H1 (cell line): ENCODE measurements at regions not wholly inside any gene's neighbourhood (a gene's known extent, or its start where the extent isn't known, plus 50 kb on each side); places are given as distances from the start of the nearest gene placed in this dataset.

Experiments
- CTCF ChIA-PET: fragments of 300-600 bp; sonication (Branson Sonifier 250); formaldehyde crosslinking; loops from one replicate; lab custom pipeline; 2021; ENCODE audit not compliant: partially characterized antibody; lab: Charles Lee
- POLR2A ChIA-PET: fragments of 300-600 bp; sonication (Branson Sonifier 250); formaldehyde crosslinking; loops from one replicate; lab custom pipeline; 2021; ENCODE audit warnings: inconsistent platforms; ENCODE audit not compliant: partially characterized antibody; lab: Charles Lee
- DNase-seq, 2 experiments: peaks; one replicate each; pipeline versions ENCODE4 v3.0.0 to v3.0.0-alpha.2; 2010 to 2022; ENCODE audit warnings: low spot score in 2 of 2, low read depth in 1 of 2, mixed read lengths in 1 of 2
- FAIRE-seq: peaks from 2 replicates; lab custom pipeline; 2011; peaks lifted over from hg19 to GRCh38; lab: Jason Lieb, UNC
- H2AFZ ChIP-seq: 2 replicates; pipeline ENCODE4 v1.8.1; 2012; ENCODE audit warnings: low read length, inconsistent platforms
- H2AK5ac ChIP-seq: 2 replicates; pipeline ENCODE4 v1.6.1; 2013; ENCODE audit warnings: low read depth, low read length
- H2BK120ac ChIP-seq: replicated peaks from 2 replicates; pipeline ENCODE3; 2013; ENCODE audit warnings: low read depth, low read length, inconsistent platforms
- H2BK12ac ChIP-seq: 2 replicates; pipeline ENCODE4 v1.6.1; 2013; ENCODE audit warnings: low read depth, low read length
- H2BK15ac ChIP-seq: 2 replicates; pipeline ENCODE4 v1.6.1; 2013; ENCODE audit warnings: low read length
- H2BK20ac ChIP-seq: 2 replicates; pipeline ENCODE4 v1.6.1; 2013; ENCODE audit warnings: low read length
- H2BK5ac ChIP-seq: 2 replicates; pipeline ENCODE4 v1.6.1; 2013; ENCODE audit warnings: low read depth, low read length
- H3K14ac ChIP-seq: 2 replicates; pipeline ENCODE4 v1.6.1; 2013; ENCODE audit warnings: inconsistent platforms; ENCODE audit not compliant: insufficient read length
- H3K18ac ChIP-seq: 2 replicates; pipeline ENCODE4 v1.6.1; 2013; ENCODE audit warnings: low read length; ENCODE audit errors: extremely low read depth
- H3K23ac ChIP-seq: 2 replicates; pipeline ENCODE4 v1.6.1; 2013; ENCODE audit warnings: inconsistent platforms; ENCODE audit not compliant: insufficient read length
- H3K23me2 ChIP-seq: 2 replicates; pipeline ENCODE4 v1.6.1; 2013; ENCODE audit warnings: low read depth, low read length
- H3K27ac ChIP-seq: 2 replicates; pipeline ENCODE4 v1.6.1; 2011; ENCODE audit warnings: low read depth, low read length, inconsistent platforms
- H3K27me3 ChIP-seq, 4 experiments: replicated peaks in 1 of 4; 1 replicate in 1 of 4; 2 replicates in 3 of 4; pipeline versions ENCODE4 v1.6.1 to v1.8.1; 2011 to 2013; ENCODE audit warnings: low read length in 3 of 4, mild to moderate bottlenecking in 3 of 4, inconsistent platforms in 2 of 4, mixed read lengths in 2 of 4, moderate library complexity in 1 of 4; ENCODE audit not compliant: control insufficient read depth in 3 of 4, insufficient read depth in 3 of 4; ENCODE audit errors: extremely low read depth in 1 of 4
- H3K36me3 ChIP-seq, 4 experiments: 2 replicates each; pipeline versions ENCODE4 v1.6.1 to v1.8.1; 2011 to 2013; ENCODE audit warnings: mild to moderate bottlenecking in 4 of 4, low read length in 3 of 4, moderate library complexity in 2 of 4, control low read depth in 1 of 4, inconsistent platforms in 1 of 4; ENCODE audit not compliant: insufficient read depth in 4 of 4, control insufficient read depth in 2 of 4
- H3K4ac ChIP-seq: replicated peaks from 2 replicates; pipeline ENCODE3; 2013; ENCODE audit warnings: low read length, low read depth, mixed read lengths, inconsistent platforms; ENCODE audit not compliant: insufficient read length
- H3K4me1 ChIP-seq, 4 experiments: replicated peaks in 1 of 4; 1 replicate in 1 of 4; 2 replicates in 3 of 4; pipeline versions ENCODE4 v1.6.1 to v1.8.1; 2011 to 2013; ENCODE audit warnings: low read length in 3 of 4, inconsistent platforms in 2 of 4, mixed read lengths in 1 of 4; ENCODE audit not compliant: insufficient read depth in 4 of 4, control insufficient read depth in 3 of 4
- H3K4me2 ChIP-seq, 2 experiments: 2 replicates each; pipeline versions ENCODE4 v1.6.1 to v1.8.1; 2011 to 2013; ENCODE audit warnings: low read depth in 2 of 2, low read length in 2 of 2, control low read depth in 1 of 2, inconsistent platforms in 1 of 2, mild to moderate bottlenecking in 1 of 2; ENCODE audit not compliant: insufficient read depth in 1 of 2
- H3K4me3 ChIP-seq, 4 experiments: fragments of 200-600, 300-600 bp in 1 of 4; sonication (generic), shearing (Covaris generic), sonication (Bioruptor Twin) in 1 of 4; 2 replicates each; pipeline versions ENCODE4 v1.5.1 to v1.8.1; 2011 to 2016; ENCODE audit warnings: low read length in 4 of 4, low read depth in 3 of 4, control low read depth in 2 of 4, inconsistent platforms in 2 of 4, mild to moderate bottlenecking in 2 of 4, mixed read lengths in 1 of 4, moderate library complexity in 1 of 4; ENCODE audit not compliant: insufficient read depth in 2 of 4; ENCODE audit errors: extremely low read depth in 1 of 4
- H3K56ac ChIP-seq: replicated peaks from 2 replicates; pipeline ENCODE3; 2013; ENCODE audit warnings: low read depth, mild to moderate bottlenecking, mixed read lengths, low read length, inconsistent platforms; ENCODE audit not compliant: insufficient read length
- H3K79me1 ChIP-seq: 2 replicates; pipeline ENCODE4 v1.6.1; 2013; ENCODE audit warnings: low read depth, low read length, control low read depth
- H3K79me2 ChIP-seq, 2 experiments: 2 replicates each; pipeline versions ENCODE4 v1.6.1 to v1.8.1; 2012 to 2013; ENCODE audit warnings: low read length in 2 of 2, mild to moderate bottlenecking in 2 of 2, inconsistent platforms in 1 of 2; ENCODE audit not compliant: insufficient read depth in 2 of 2, control insufficient read depth in 1 of 2
- H3K9ac ChIP-seq, 4 experiments: replicated peaks in 1 of 4; 1 replicate in 1 of 4; 2 replicates in 3 of 4; pipeline versions ENCODE4 v1.6.1 to v1.8.1; 2011 to 2013; ENCODE audit warnings: low read depth in 3 of 4, low read length in 3 of 4, control low read depth in 2 of 4, mild to moderate bottlenecking in 2 of 4, moderate library complexity in 2 of 4, inconsistent platforms in 1 of 4; ENCODE audit errors: extremely low read depth in 1 of 4
- H3K9me3 ChIP-seq, 2 experiments: 2 replicates each; pipeline versions ENCODE4 v1.6.1 to v1.8.1; 2012 to 2013; ENCODE audit warnings: mild to moderate bottlenecking in 2 of 2, moderate library complexity in 2 of 2, control low read depth in 1 of 2, inconsistent platforms in 1 of 2, low read depth in 1 of 2, low read length in 1 of 2, mixed read lengths in 1 of 2; ENCODE audit not compliant: insufficient read depth in 2 of 2
- H4K20me1 ChIP-seq, 2 experiments: replicated peaks in 1 of 2; 2 replicates each; pipeline versions ENCODE3 to v1.8.1; 2011 to 2013; ENCODE audit warnings: inconsistent platforms in 2 of 2, low read length in 2 of 2, mild to moderate bottlenecking in 1 of 2; ENCODE audit not compliant: insufficient read depth in 2 of 2, control insufficient read depth in 1 of 2
- H4K5ac ChIP-seq: 2 replicates; pipeline ENCODE4 v1.6.1; 2013; ENCODE audit warnings: low read length, low read depth, mixed read lengths, inconsistent platforms; ENCODE audit not compliant: insufficient read length
- H4K8ac ChIP-seq: 2 replicates; pipeline ENCODE4 v1.8.0; 2013; ENCODE audit warnings: mild to moderate bottlenecking, moderate library complexity, low read length, inconsistent platforms; ENCODE audit not compliant: insufficient read depth; ENCODE audit errors: extremely low read depth
- H4K91ac ChIP-seq: replicated peaks from 2 replicates; pipeline ENCODE3; 2013; ENCODE audit warnings: low read length, mixed read lengths, inconsistent platforms; ENCODE audit not compliant: insufficient read length
- ASH2L ChIP-seq: fragments of 200-600, 300-600 bp; sonication (generic); IDR thresholded peaks from one replicate; pipeline ENCODE4 v1.7.1; 2017; ENCODE audit warnings: low read length
- CHD1 ChIP-seq: IDR thresholded peaks from 2 replicates; pipeline ENCODE4 v1.6.1; 2012; ENCODE audit warnings: low read depth, low read length, improper control_type of control experiment
- CREB1 ChIP-seq: IDR thresholded peaks from 2 replicates; pipeline ENCODE4 v1.6.1; 2012; ENCODE audit warnings: inconsistent platforms
- HDAC2 ChIP-seq, 2 experiments: fragments of 300-600 bp in 1 of 2; sonication (generic) in 1 of 2; IDR thresholded peaks; 2 replicates each; pipeline ENCODE4 v1.6.1; 2011 to 2012; ENCODE audit warnings: low read depth in 2 of 2, low read length in 2 of 2, mild to moderate bottlenecking in 2 of 2, moderate library complexity in 2 of 2, borderline replicate concordance in 1 of 2, inconsistent platforms in 1 of 2
- HDAC6 ChIP-seq: IDR thresholded peaks from one replicate; pipeline ENCODE4 v1.7.1; 2012; ENCODE audit warnings: low read depth, mild to moderate bottlenecking, inconsistent platforms, low read length, moderate library complexity
- KDM4A ChIP-seq: IDR thresholded peaks from one replicate; pipeline ENCODE4 v1.7.1; 2012; ENCODE audit warnings: low read depth, mild to moderate bottlenecking, moderate library complexity, low read length, inconsistent platforms; ENCODE audit not compliant: severe bottlenecking
- MAFK ChIP-seq: IDR thresholded peaks from 2 replicates; pipeline ENCODE4 v1.6.1; 2012; ENCODE audit warnings: low read depth, mild to moderate bottlenecking, improper control_type of control experiment, low read length
- NANOG ChIP-seq: IDR thresholded peaks from 2 replicates; pipeline ENCODE4 v1.6.1; 2011; ENCODE audit warnings: low read length, low read depth, mild to moderate bottlenecking, inconsistent platforms; ENCODE audit not compliant: insufficient read depth, poor library complexity, severe bottlenecking
- RAD21 ChIP-seq, 2 experiments: IDR thresholded peaks in 1 of 2; conservative IDR thresholded peaks in 1 of 2; 2 replicates each; pipeline ENCODE4 v1.6.1; 2011; ENCODE audit warnings: low read depth in 2 of 2, low read length in 2 of 2, improper control_type of control experiment in 1 of 2, inconsistent platforms in 1 of 2, mild to moderate bottlenecking in 1 of 2, moderate library complexity in 1 of 2
- RNF2 ChIP-seq: fragments of 200-900, 300-1000 bp; sonication (generic); IDR thresholded peaks from 2 replicates; pipeline ENCODE4 v1.7.1; 2016; ENCODE audit warnings: borderline replicate concordance, low read depth, mild to moderate bottlenecking, antibody characterized with exemption, low read length; ENCODE audit not compliant: poor library complexity, severe bottlenecking; ENCODE audit errors: missing control alignments
- SIN3A ChIP-seq, 2 experiments: IDR thresholded peaks in 1 of 2; conservative IDR thresholded peaks in 1 of 2; 2 replicates each; pipeline ENCODE4 v1.6.1; 2011 to 2012; ENCODE audit warnings: low read length in 2 of 2, improper control_type of control experiment in 1 of 2, low read depth in 1 of 2, mild to moderate bottlenecking in 1 of 2
- SIRT6 ChIP-seq: IDR thresholded peaks from one replicate; pipeline ENCODE4 v1.7.1; 2012; ENCODE audit warnings: low read length, inconsistent platforms
- SUZ12 ChIP-seq: fragments of 200-600 bp; sonication (generic); IDR thresholded peaks from 2 replicates; pipeline ENCODE4 v1.6.1; 2012; ENCODE audit warnings: mild to moderate bottlenecking, inconsistent platforms, low read length, moderate library complexity, mixed read lengths
- YY1 ChIP-seq: IDR thresholded peaks from 2 replicates; pipeline ENCODE4 v1.6.1; 2011; ENCODE audit warnings: low read depth, mild to moderate bottlenecking, low read length
- TF ChIP-seq, protein P1 (sequence below): IDR thresholded peaks from 2 replicates; pipeline ENCODE4 v1.6.1; 2012; ENCODE audit warnings: inconsistent platforms

DNA sequence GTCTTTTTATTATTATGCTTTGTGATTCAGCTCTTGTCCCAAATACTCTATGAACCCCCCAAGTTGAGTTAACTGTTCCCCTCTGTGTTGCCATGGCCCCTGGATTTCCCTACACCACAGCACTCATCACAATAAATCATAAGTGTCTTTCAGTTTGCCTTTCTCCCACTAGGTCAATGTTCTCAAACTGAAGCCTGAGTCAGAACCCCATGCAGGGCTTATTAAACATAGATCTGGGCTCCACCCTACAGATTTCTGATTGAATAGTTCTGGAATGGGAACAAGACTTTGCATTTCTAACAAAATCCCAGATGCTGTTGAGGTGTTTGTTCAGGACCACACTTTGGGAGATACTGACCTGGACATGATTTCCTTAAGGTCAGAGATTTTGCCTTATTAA lies 199.4 kb downstream of the TBX5 start:
- CTCF ChIA-PET, result interaction anchor here (1.0 to 1.5 kb wide), 3 partner anchors 17 to 50 kb away, joined by 3 to 8 read pairs (median 3); no protein-coding TSS in a partner anchor
- Histone ChIP-seq H2BK120ac (no peak overlapping the region), H3K79me2 (no peaks in the 10 kb centered on the region)

More for the DNA sequence above, 199.4 kb downstream of the TBX5 start:
- no peak overlapping the region for H2AK5ac ChIP-seq
- H3K14ac ChIP-seq, result no peak overlapping the region
- no peak overlapping the region for H2BK12ac ChIP-seq
- H3K56ac ChIP-seq, result no peak overlapping the region
- no peak overlapping the region for H4K91ac ChIP-seq
- no peaks in the 10 kb centered on the region for H3K23me2 ChIP-seq
- no peak overlapping the region for H2BK15ac ChIP-seq
- no peaks in the 10 kb centered on the region for H3K36me3 ChIP-seq
- peaks cover 0 to 3% (median 0%) of the 10 kb centered on the region in 4 experiments; a peak in 1 of 7 replicates for H3K4me1 ChIP-seq
- no peak overlapping the region for H3K4me3 ChIP-seq
- H3K27ac ChIP-seq, result no peak overlapping the region
- H3K9me3 ChIP-seq, result no peaks in the 10 kb centered on the region
- H3K18ac ChIP-seq, result no peak overlapping the region
- H2AFZ ChIP-seq, result no peak overlapping the region
- H3K23ac ChIP-seq, result no peak overlapping the region
- FAIRE-seq (no peak), DNase-seq (no peak)
- H4K8ac ChIP-seq, result no peak overlapping the region
- no peak overlapping the region for H4K5ac ChIP-seq
- peaks cover 0 to 1% (median 0%) of the 10 kb centered on the region in 4 experiments; a peak in 1 of 7 replicates for H3K27me3 ChIP-seq
- H3K79me1 ChIP-seq, result no peaks in the 10 kb centered on the region
- no peaks in the 10 kb centered on the region for H4K20me1 ChIP-seq
- H3K4ac ChIP-seq, result no peak overlapping the region
- no peak overlapping the region for H3K4me2 ChIP-seq
- H2BK20ac ChIP-seq, result no peak overlapping the region
- TF ChIP-seq SIN3A (conservative IDR thresholded peaks at IDR 0.05 in 1 of 2, IDR thresholded peaks at IDR 0.05 in 1 of 2; ENCODE audit: low read depth in 1 of 2, low read length in 2 of 2) (no peak), ASH2L (no peak), SUZ12 (no peak), HDAC6 (no peak), MAFK (no peak), HDAC2 (IDR thresholded peaks at IDR 0.05; ENCODE audit: borderline replicate concordance in 1 of 2, low read depth in 2 of 2, low read length in 2 of 2) (no peak), RAD21 (IDR thresholded peaks at IDR 0.05 in 1 of 2, conservative IDR thresholded peaks at IDR 0.05 in 1 of 2; ENCODE audit: low read depth in 2 of 2, low read length in 2 of 2) (no peak), KDM4A (no peak), CHD1 (no peak), CREB1 (no peak), NANOG (no peak), YY1 (no peak), RNF2 (no peak), SIRT6 (no peak)
- TF ChIP-seq, protein P1, sequence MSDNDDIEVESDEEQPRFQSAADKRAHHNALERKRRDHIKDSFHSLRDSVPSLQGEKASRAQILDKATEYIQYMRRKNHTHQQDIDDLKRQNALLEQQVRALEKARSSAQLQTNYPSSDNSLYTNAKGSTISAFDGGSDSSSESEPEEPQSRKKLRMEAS, result no peak
- POLR2A ChIA-PET, result no interaction called here
- no peak overlapping the region for H2BK5ac ChIP-seq
- no peak overlapping the region for H3K9ac ChIP-seq
